ENCODE measurements at regions not wholly inside any gene's neighbourhood (a gene's known extent, or its start where the extent isn't known, plus 50 kb on each side); places are given as distances from the start of the nearest gene placed in this dataset.
"Not testable (repeated sequence)": the region's sequence is repeated elsewhere in the genome, so short reads cannot be mapped to it uniquely, and the experiment has no call there.

- DNase-seq (ENCODE audit: low read depth in 4 of 4, low spot score in 3 of 4) = peak in 3 of 4 donors; percentile 16 to 32 (median 23)
Measured at GRCh38 chr11:16606784-16607674, 131.4 kb upstream of the C11orf58 start.

GRCh38 chr11:16605894-16606783 is 132.3 kb upstream of the C11orf58 start:
- DNase-seq (ENCODE audit: low read depth in 4 of 4, low spot score in 3 of 4) = peak; percentile 88 to 94 (median 93)

GRCh38 chr11:16605389-16605893 is 133.0 kb upstream of the C11orf58 start:
- DNase-seq (ENCODE audit: low read depth in 4 of 4, low spot score in 3 of 4) = peak in 3 of 4 donors; percentile 31 to 51 (median 33)

- peak in 3 of 4 donors; percentile 26 to 47 (median 31) for DNase-seq (ENCODE audit: low read depth in 4 of 4, low spot score in 3 of 4)
Measured at GRCh38 chr11:16604794-16605388, 133.6 kb upstream of the C11orf58 start.

- peak in 3 of 4 donors; percentile 10 to 41 (median 37) for DNase-seq (ENCODE audit: low read depth in 4 of 4, low spot score in 3 of 4)
Measured at GRCh38 chr11:16603890-16604793, 134.3 kb upstream of the C11orf58 start.

GRCh38 chr11:16603245-16603644 is 135.2 kb upstream of the C11orf58 start:
- peak in 1 of 4 donors; percentile 23 for DNase-seq (ENCODE audit: low read depth in 4 of 4, low spot score in 3 of 4)

GRCh38 chr11:16598906-16599305 is 139.5 kb upstream of the C11orf58 start:
- DNase-seq (ENCODE audit: low read depth in 4 of 4, low spot score in 3 of 4) = no peak

GRCh38 chr11:16598032-16598431 is 140.4 kb upstream of the C11orf58 start:
- DNase-seq (ENCODE audit: low read depth in 4 of 4, low spot score in 3 of 4) = no peak

GRCh38 chr11:16596231-16596630 is 142.2 kb upstream of the C11orf58 start:
- no peak for DNase-seq (ENCODE audit: low read depth in 4 of 4, low spot score in 3 of 4)

GRCh38 chr11:16591157-16591556 is 147.3 kb upstream of the C11orf58 start:
- no peak for DNase-seq (ENCODE audit: low read depth in 4 of 4, low spot score in 3 of 4)

GRCh38 chr11:16587670-16588069 is 150.8 kb upstream of the C11orf58 start:
- DNase-seq (ENCODE audit: low read depth in 4 of 4, low spot score in 3 of 4) = no peak

- DNase-seq (ENCODE audit: low read depth in 4 of 4, low spot score in 3 of 4) = no peak
Measured at GRCh38 chr11:16584569-16584968, 153.9 kb upstream of the C11orf58 start.

GRCh38 chr11:16581078-16581477 is 157.4 kb upstream of the C11orf58 start:
- not testable (repeated sequence) for DNase-seq (ENCODE audit: low read depth in 4 of 4, low spot score in 3 of 4)

- no peak for DNase-seq (ENCODE audit: low read depth in 4 of 4, low spot score in 3 of 4)
Measured at GRCh38 chr11:16577490-16577889, 161.0 kb upstream of the C11orf58 start.

GRCh38 chr11:16574889-16575288 is 163.6 kb upstream of the C11orf58 start:
- not testable (repeated sequence) for DNase-seq (ENCODE audit: low read depth in 4 of 4, low spot score in 3 of 4)

GRCh38 chr11:16572945-16573344 is 165.5 kb upstream of the C11orf58 start:
- DNase-seq (ENCODE audit: low read depth in 4 of 4, low spot score in 3 of 4) = peak in 1 of 4 donors; percentile 5

- DNase-seq (ENCODE audit: low read depth in 4 of 4, low spot score in 3 of 4) = no peak
Measured at GRCh38 chr11:16561150-16561549, 177.3 kb upstream of the C11orf58 start.

- DNase-seq (ENCODE audit: low read depth in 4 of 4, low spot score in 3 of 4) = no peak
Measured at GRCh38 chr11:16558494-16558893, 180.0 kb upstream of the C11orf58 start.

GRCh38 chr11:16555956-16556355 is 182.5 kb upstream of the C11orf58 start:
- no peak for DNase-seq (ENCODE audit: low read depth in 4 of 4, low spot score in 3 of 4)

GRCh38 chr11:16554361-16554760 is 184.1 kb upstream of the C11orf58 start:
- no peak for DNase-seq (ENCODE audit: low read depth in 4 of 4, low spot score in 3 of 4)
